HEK293 (cell line): ENCODE measurements at regions not wholly inside any gene's neighbourhood (a gene's known extent, or its start where the extent isn't known, plus 50 kb on each side); places are given as distances from the start of the nearest gene placed in this dataset.

Experiments
- SP3 ChIP-seq: fragments of 450-650 bp; formaldehyde crosslinking; IDR thresholded peaks from 2 replicates; pipeline ENCODE4 v1.5.1; 2016; ENCODE audit warnings: missing biosample characterization, missing genetic modification characterization
- ZNF416 ChIP-seq: fragments of 450-650 bp; formaldehyde crosslinking; IDR thresholded peaks from 2 replicates; pipeline ENCODE4 v1.5.1; 2016; ENCODE audit warnings: missing biosample characterization, missing genetic modification characterization
- ZNF558 ChIP-seq: fragments of 450-650 bp; formaldehyde crosslinking; IDR thresholded peaks from 2 replicates; pipeline ENCODE4 v1.5.1; 2016; ENCODE audit warnings: missing biosample characterization, missing genetic modification characterization
- TF ChIP-seq, protein P1 (sequence below): fragments of 450-650 bp; formaldehyde crosslinking; IDR thresholded peaks from 2 replicates; pipeline ENCODE4 v1.5.1; 2016; ENCODE audit warnings: missing biosample characterization, missing genetic modification characterization

- TF ChIP-seq, protein P1, sequence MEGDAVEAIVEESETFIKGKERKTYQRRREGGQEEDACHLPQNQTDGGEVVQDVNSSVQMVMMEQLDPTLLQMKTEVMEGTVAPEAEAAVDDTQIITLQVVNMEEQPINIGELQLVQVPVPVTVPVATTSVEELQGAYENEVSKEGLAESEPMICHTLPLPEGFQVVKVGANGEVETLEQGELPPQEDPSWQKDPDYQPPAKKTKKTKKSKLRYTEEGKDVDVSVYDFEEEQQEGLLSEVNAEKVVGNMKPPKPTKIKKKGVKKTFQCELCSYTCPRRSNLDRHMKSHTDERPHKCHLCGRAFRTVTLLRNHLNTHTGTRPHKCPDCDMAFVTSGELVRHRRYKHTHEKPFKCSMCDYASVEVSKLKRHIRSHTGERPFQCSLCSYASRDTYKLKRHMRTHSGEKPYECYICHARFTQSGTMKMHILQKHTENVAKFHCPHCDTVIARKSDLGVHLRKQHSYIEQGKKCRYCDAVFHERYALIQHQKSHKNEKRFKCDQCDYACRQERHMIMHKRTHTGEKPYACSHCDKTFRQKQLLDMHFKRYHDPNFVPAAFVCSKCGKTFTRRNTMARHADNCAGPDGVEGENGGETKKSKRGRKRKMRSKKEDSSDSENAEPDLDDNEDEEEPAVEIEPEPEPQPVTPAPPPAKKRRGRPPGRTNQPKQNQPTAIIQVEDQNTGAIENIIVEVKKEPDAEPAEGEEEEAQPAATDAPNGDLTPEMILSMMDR (tag by site-specific recombination) = no peak
- TF ChIP-seq ZNF416 (tag by site-specific recombination) = no peak
- TF ChIP-seq SP3 = no peak
- no peak for TF ChIP-seq ZNF558
These were observed 88.4 kb downstream of the C21orf91 start for GRCh38 chr21:17730782-17731181.
